Mesenchymal stem cell (in vitro differentiated cells and primary cell): ENCODE measurements at regions not wholly inside any gene's neighbourhood (a gene's known extent, or its start where the extent isn't known, plus 50 kb on each side); places are given as distances from the start of the nearest gene placed in this dataset.

Experiments used
- DNase-seq: peaks from one replicate; pipeline ENCODE4 v3.0.0-alpha.2; 2013
- H2AFZ ChIP-seq: one replicate; pipeline ENCODE4 v1.6.1; 2013; ENCODE audit warnings: low read depth, mild to moderate bottlenecking, control low read depth, inconsistent platforms, low read length, moderate library complexity
- H2AK5ac ChIP-seq: 2 replicates; pipeline ENCODE4 v1.6.1; 2013; ENCODE audit warnings: low read length, moderate library complexity, mild to moderate bottlenecking, inconsistent platforms; ENCODE audit not compliant: severe bottlenecking
- H2BK120ac ChIP-seq: one replicate; pipeline ENCODE4 v1.6.1; 2013; ENCODE audit warnings: low read depth, mild to moderate bottlenecking, inconsistent platforms, low read length, moderate library complexity
- H2BK12ac ChIP-seq, 2 experiments: one replicate each; pipeline ENCODE4 v1.6.1; 2013; ENCODE audit warnings: inconsistent platforms in 2 of 2, low read length in 2 of 2, mild to moderate bottlenecking in 2 of 2, moderate library complexity in 2 of 2, control low read depth in 1 of 2
- H2BK15ac ChIP-seq: one replicate; pipeline ENCODE4 v1.6.1; 2013; ENCODE audit warnings: mild to moderate bottlenecking, low read depth, inconsistent platforms; ENCODE audit not compliant: poor library complexity, severe bottlenecking
- H2BK5ac ChIP-seq: 2 replicates; pipeline ENCODE4 v1.6.1; 2013; ENCODE audit warnings: low read depth, mild to moderate bottlenecking, low read length, control low read depth, inconsistent platforms; ENCODE audit not compliant: poor library complexity, severe bottlenecking
- H3K14ac ChIP-seq, 2 experiments: one replicate each; pipeline ENCODE4 v1.6.1; 2013; ENCODE audit warnings: inconsistent platforms in 2 of 2, low read length in 2 of 2, control low read depth in 1 of 2, mild to moderate bottlenecking in 1 of 2, moderate library complexity in 1 of 2
- H3K18ac ChIP-seq, 2 experiments: one replicate each; pipeline ENCODE4 v1.6.1; 2013; ENCODE audit warnings: inconsistent platforms in 2 of 2, low read length in 2 of 2, control low read depth in 1 of 2, low read depth in 1 of 2, mild to moderate bottlenecking in 1 of 2
- H3K23ac ChIP-seq, 2 experiments: one replicate each; pipeline ENCODE4 v1.6.1; 2013; ENCODE audit warnings: inconsistent platforms in 2 of 2, low read length in 2 of 2, mild to moderate bottlenecking in 2 of 2, moderate library complexity in 2 of 2, control low read depth in 1 of 2
- H3K27ac ChIP-seq: 2 replicates; pipeline ENCODE4 v1.5.1; 2013; ENCODE audit warnings: mild to moderate bottlenecking, moderate library complexity, low read length, control low read depth, inconsistent platforms; ENCODE audit not compliant: poor library complexity, severe bottlenecking
- H3K27me3 ChIP-seq, 2 experiments: 2 replicates each; pipeline versions ENCODE4 v1.6.1 to v1.7.0; 2013; ENCODE audit warnings: low read length in 2 of 2, mild to moderate bottlenecking in 2 of 2, moderate library complexity in 2 of 2, control low read depth in 1 of 2, inconsistent platforms in 1 of 2; ENCODE audit not compliant: control insufficient read depth in 1 of 2, insufficient read depth in 1 of 2
- H3K36me3 ChIP-seq, 2 experiments: 2 replicates each; pipeline versions ENCODE4 v1.6.1 to v1.7.0; 2013; ENCODE audit warnings: low read length in 2 of 2, control low read depth in 1 of 2, inconsistent platforms in 1 of 2, low read depth in 1 of 2, mild to moderate bottlenecking in 1 of 2; ENCODE audit not compliant: insufficient read depth in 2 of 2, control insufficient read depth in 1 of 2
- H3K4ac ChIP-seq, 2 experiments: one replicate each; pipeline ENCODE4 v1.6.1; 2013; ENCODE audit warnings: inconsistent platforms in 2 of 2, low read length in 2 of 2, mild to moderate bottlenecking in 2 of 2, moderate library complexity in 2 of 2, control low read depth in 1 of 2, low read depth in 1 of 2
- H3K4me1 ChIP-seq: 2 replicates; pipeline ENCODE4 v1.6.1; 2013; ENCODE audit warnings: low read depth, low read length, control low read depth; ENCODE audit not compliant: control insufficient read depth, insufficient read depth
- H3K4me2 ChIP-seq: 2 replicates; pipeline ENCODE4 v1.6.1; 2013; ENCODE audit warnings: low read length, mild to moderate bottlenecking, inconsistent platforms; ENCODE audit not compliant: poor library complexity, severe bottlenecking
- H3K4me3 ChIP-seq, 2 experiments: 2 replicates each; pipeline versions ENCODE4 v1.5.1 to v1.7.0; 2013; ENCODE audit warnings: low read length in 2 of 2, mild to moderate bottlenecking in 2 of 2, control low read depth in 1 of 2, low read depth in 1 of 2; ENCODE audit not compliant: insufficient read depth in 1 of 2
- H3K79me1 ChIP-seq: replicated peaks from 2 replicates; pipeline ENCODE4 v1.6.1; 2013; ENCODE audit warnings: mild to moderate bottlenecking, control low read depth, low read length, inconsistent platforms; ENCODE audit not compliant: poor library complexity, severe bottlenecking
- H3K9ac ChIP-seq: 2 replicates; pipeline ENCODE4 v1.7.0; 2013; ENCODE audit warnings: mild to moderate bottlenecking, low read length, moderate library complexity
- H3K9me3 ChIP-seq: 2 replicates; pipeline ENCODE4 v1.7.0; 2013; ENCODE audit warnings: mild to moderate bottlenecking, low read length; ENCODE audit not compliant: control insufficient read depth
- H4K8ac ChIP-seq: one replicate; pipeline ENCODE4 v1.6.1; 2013; ENCODE audit warnings: inconsistent platforms, mild to moderate bottlenecking, low read length, moderate library complexity
- H4K91ac ChIP-seq: one replicate; pipeline ENCODE4 v1.6.1; 2013; ENCODE audit warnings: mild to moderate bottlenecking, low read length, inconsistent platforms
- WGBS: methylation state at CpG from one replicate; pipeline ENCODE4 v1.1.7; 2013; ENCODE audit warnings: mixed read lengths; 5-methylcytosine and 5-hydroxymethylcytosine counted together

- Histone ChIP-seq H3K27me3 (peaks cover 0 to 1% of the 10 kb centered on the region in 2 experiments), H4K91ac (no peak overlapping the region), H3K4me2 (no peak overlapping the region), H3K18ac (no peak overlapping the region), H3K23ac (no peak overlapping the region), H3K27ac (no peak overlapping the region), H3K9me3 (no peaks in the 10 kb centered on the region), H3K14ac (no peak overlapping the region), H2BK120ac (no peak overlapping the region), H3K79me1 (no peaks in the 10 kb centered on the region), H2AFZ (no peak overlapping the region), H3K9ac (no peak overlapping the region), H2BK12ac (no peak overlapping the region), H3K4me1 (peaks cover 12% of the 10 kb centered on the region), H3K36me3 (no peaks in the 10 kb centered on the region), H3K4me3 (no peak overlapping the region), H3K4ac (no peak overlapping the region), H2BK15ac (no peak overlapping the region), H2AK5ac (no peak overlapping the region), H2BK5ac (no peak overlapping the region), H4K8ac (no peak overlapping the region)
- WGBS = 100% methylated on average over 4 of the region's 6 CpGs
- no peak for DNase-seq
Observed at GRCh38 chr21:38922474-38923235, 116.9 kb downstream of the ETS2 start.

DNA sequence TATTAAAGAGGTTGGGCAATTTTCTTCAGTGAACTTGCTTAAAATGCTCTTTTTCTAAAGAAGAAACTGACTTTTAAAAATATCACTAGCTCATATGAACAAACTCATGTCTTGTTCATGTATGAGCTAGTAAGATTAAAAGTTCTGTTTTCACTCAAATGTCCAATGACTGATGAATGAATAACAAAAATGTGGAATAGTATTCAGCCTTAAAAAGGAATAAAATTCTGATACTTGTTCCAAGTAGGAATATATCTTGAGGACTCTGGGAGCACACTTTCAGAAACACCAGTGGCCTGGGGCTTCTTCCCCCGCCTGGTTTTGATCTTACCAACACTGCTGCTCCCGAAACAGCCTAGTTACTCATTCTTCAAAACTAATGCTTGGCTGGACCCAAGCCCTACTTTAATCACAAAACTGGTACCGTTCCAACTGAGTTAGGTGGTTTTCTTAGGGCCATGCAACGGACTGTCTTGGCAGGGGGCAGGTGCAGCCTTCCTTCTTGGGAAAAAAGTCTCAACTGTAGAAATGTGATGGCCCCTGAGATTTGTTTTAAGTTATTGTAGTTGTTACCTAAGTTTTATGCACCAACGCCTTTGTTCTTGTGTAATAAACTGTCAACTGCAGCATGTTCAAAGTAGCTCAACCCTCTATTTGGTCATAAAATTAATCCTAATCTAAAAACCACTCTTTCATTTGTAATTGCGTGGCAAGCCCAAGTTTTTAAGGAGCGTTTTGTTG lies 116.0 kb downstream of the ETS2 start:
- Histone ChIP-seq H3K4me2 (no peak overlapping the region), H3K4me3 (no peak overlapping the region), H2AK5ac (no peak overlapping the region), H3K23ac (no peak overlapping the region), H3K18ac (no peak overlapping the region), H3K27me3 (no peaks in the 10 kb centered on the region), H4K91ac (no peak overlapping the region), H3K79me1 (no peaks in the 10 kb centered on the region), H3K4ac (no peak overlapping the region), H3K14ac (no peak overlapping the region), H3K36me3 (no peaks in the 10 kb centered on the region), H2BK5ac (no peak overlapping the region), H2BK120ac (no peak overlapping the region), H2BK12ac (peak overlapping the region in 1 of 2 experiments; percentile 37), H4K8ac (no peak overlapping the region), H3K4me1 (peaks cover 12% of the 10 kb centered on the region), H2AFZ (no peak overlapping the region), H3K9ac (peak overlapping the region; percentile 54), H2BK15ac (no peak overlapping the region), H3K9me3 (no peaks in the 10 kb centered on the region), H3K27ac (no peak overlapping the region)
- no peak for DNase-seq
- WGBS = 97% methylated on average over 7 of the region's 7 CpGs

DNA sequence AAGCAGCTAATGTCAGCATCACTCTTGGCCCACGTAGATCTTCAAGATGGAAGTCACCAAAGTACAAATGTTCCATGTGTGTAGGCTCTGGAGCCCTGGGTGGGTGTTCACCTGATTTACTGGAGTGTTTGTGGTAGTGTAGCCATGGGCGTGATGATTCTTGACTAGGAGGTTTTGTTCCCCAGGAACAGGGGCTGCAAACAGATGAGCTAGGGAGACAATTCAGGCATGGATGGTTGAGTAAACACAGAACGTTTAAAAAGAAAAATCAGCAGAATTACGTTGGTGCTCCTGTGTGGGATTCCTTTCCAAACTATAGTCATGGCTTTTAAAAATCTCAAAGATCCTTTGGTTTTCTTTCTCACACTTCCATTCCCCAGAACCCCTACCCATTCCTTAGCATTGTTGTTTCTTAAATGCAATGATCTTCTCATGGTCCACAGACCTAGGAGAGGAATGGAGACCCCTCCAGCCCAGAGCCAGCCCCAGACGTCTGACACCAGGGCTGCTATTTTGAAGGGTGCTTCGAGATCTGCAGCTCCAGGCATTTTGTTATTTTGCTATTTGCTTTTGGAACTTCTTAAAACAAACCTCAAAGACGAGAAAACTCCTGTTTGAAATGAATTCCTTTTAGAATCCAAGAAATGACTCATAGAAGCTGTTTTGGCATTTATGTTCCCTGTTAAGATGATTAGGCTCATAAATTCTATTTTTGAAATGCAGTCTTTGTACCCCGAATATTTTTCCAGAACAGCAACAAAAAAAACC lies 115.1 kb downstream of the ETS2 start:
- Histone ChIP-seq H3K4me3 (peak overlapping the region in 1 of 2 experiments; percentile 23), H2AFZ (no peak overlapping the region), H3K9me3 (no peaks in the 10 kb centered on the region), H3K4me1 (peaks cover 9% of the 10 kb centered on the region), H3K27me3 (peaks cover 0 to 4% of the 10 kb centered on the region in 2 experiments), H3K9ac (peak overlapping the region; percentile 54), H3K18ac (peak overlapping the region; percentile 31 to 96), H2BK120ac (no peak overlapping the region), H2BK15ac (peak overlapping the region; percentile 38), H4K8ac (peak overlapping the region; percentile 30), H2BK12ac (peak overlapping the region; percentile 75 to 82), H3K36me3 (no peaks in the 10 kb centered on the region), H3K27ac (peak overlapping the region; percentile 70), H3K14ac (no peak overlapping the region), H3K4ac (peak overlapping the region in 1 of 2 experiments; percentile 35), H3K79me1 (no peaks in the 10 kb centered on the region), H2BK5ac (no peak overlapping the region), H2AK5ac (no peak overlapping the region), H4K91ac (no peak overlapping the region), H3K4me2 (peak overlapping the region; percentile 49), H3K23ac (no peak overlapping the region)
- WGBS = 34% methylated on average over 5 of the region's 8 CpGs
- DNase-seq = peak; percentile 40
